NCI-H2196 (cell line): ENCODE measurements at regions not wholly inside any gene's neighbourhood (a gene's known extent, or its start where the extent isn't known, plus 50 kb on each side); places are given as distances from the start of the nearest gene placed in this dataset.
"Not testable (repeated sequence)": the region's sequence is repeated elsewhere in the genome, so short reads cannot be mapped to it uniquely, and the experiment has no call there.

Source experiments
- DNase-seq: peaks from one replicate; lab custom pipeline; 2025; ENCODE audit not compliant: unreplicated experiment; lab: John Stamatoyannopoulos, UW

- DNase-seq, result no peak
Observed at GRCh38 chr20:12433724-12434123, 516.0 kb downstream of the BTBD3 start.

GRCh38 chr20:12434672-12435071 lies 517.0 kb downstream of the BTBD3 start:
- DNase-seq, result no peak

GRCh38 chr20:12435268-12435667 lies 517.6 kb downstream of the BTBD3 start:
- no peak for DNase-seq

- no peak for DNase-seq
Observed at GRCh38 chr20:12453711-12454110, 536.0 kb downstream of the BTBD3 start.

GRCh38 chr20:12455148-12455547 lies 537.5 kb downstream of the BTBD3 start:
- DNase-seq, result no peak

- no peak for DNase-seq
Observed at GRCh38 chr20:12458241-12458640, 540.5 kb downstream of the BTBD3 start.

GRCh38 chr20:12464036-12464435 lies 544.7 kb upstream of the SPTLC3 start:
- no peak for DNase-seq

GRCh38 chr20:12466915-12467314 lies 541.9 kb upstream of the SPTLC3 start:
- no peak for DNase-seq

GRCh38 chr20:12467758-12468157 lies 541.0 kb upstream of the SPTLC3 start:
- DNase-seq, result no peak

GRCh38 chr20:12482661-12483060 lies 526.1 kb upstream of the SPTLC3 start:
- DNase-seq, result no peak

GRCh38 chr20:12502443-12502842 lies 506.3 kb upstream of the SPTLC3 start:
- DNase-seq, result no peak

- DNase-seq, result no peak
Observed at GRCh38 chr20:12504779-12505178, 504.0 kb upstream of the SPTLC3 start.

- DNase-seq, result no peak
Observed at GRCh38 chr20:12511499-12511898, 497.3 kb upstream of the SPTLC3 start.

- DNase-seq, result no peak
Observed at GRCh38 chr20:12512755-12513154, 496.0 kb upstream of the SPTLC3 start.

GRCh38 chr20:12528104-12528503 lies 480.7 kb upstream of the SPTLC3 start:
- DNase-seq, result no peak

- DNase-seq, result no peak
Observed at GRCh38 chr20:12528591-12529041, 480.2 kb upstream of the SPTLC3 start.

- no peak for DNase-seq
Observed at GRCh38 chr20:12531626-12532025, 477.1 kb upstream of the SPTLC3 start.

- DNase-seq, result no peak
Observed at GRCh38 chr20:12535316-12535715, 473.5 kb upstream of the SPTLC3 start.

GRCh38 chr20:12535770-12536169 lies 473.0 kb upstream of the SPTLC3 start:
- DNase-seq, result no peak

- no peak for DNase-seq
Observed at GRCh38 chr20:12554426-12554825, 454.3 kb upstream of the SPTLC3 start.

GRCh38 chr20:12555369-12555768 lies 453.4 kb upstream of the SPTLC3 start:
- DNase-seq, result no peak

- DNase-seq, result not testable (repeated sequence)
Observed at GRCh38 chr20:12555849-12556248, 452.9 kb upstream of the SPTLC3 start.

GRCh38 chr20:12557224-12557623 lies 451.5 kb upstream of the SPTLC3 start:
- DNase-seq, result no peak

- no peak for DNase-seq
Observed at GRCh38 chr20:12564979-12565378, 443.8 kb upstream of the SPTLC3 start.
